Stomach (tissue), 8 donors: ENCODE measurements at regions not wholly inside any gene's neighbourhood (a gene's known extent, or its start where the extent isn't known, plus 50 kb on each side); places are given as distances from the start of the nearest gene placed in this dataset.

Source experiments
- DNase-seq, 2 donors: peaks; one replicate each; pipeline versions ENCODE4 v3.0.0 to v3.0.0-alpha.2; 2013 to 2019
- H3K27ac ChIP-seq, 5 donors: fragments of 200-600 bp in 4 of 5; sonication (generic) in 4 of 5; one replicate each; pipeline ENCODE4 v1.5.1; 2013 to 2019; ENCODE audit warnings: mild to moderate bottlenecking in 1 of 5, moderate library complexity in 1 of 5
- H3K27me3 ChIP-seq, 3 donors: fragments of 200-600 bp; sonication (generic); one replicate each; pipeline ENCODE4 v1.5.1; 2017 to 2019; ENCODE audit warnings: mixed run types in 1 of 3
- H3K36me3 ChIP-seq, 4 donors: fragments of 200-600 bp; sonication (generic); 1 replicate in 3 of 4; 2 replicates in 1 of 4; pipeline ENCODE4 v1.5.1; 2016 to 2019
- H3K4me1 ChIP-seq, 4 donors: fragments of 200-600 bp; sonication (generic); one replicate each; pipeline ENCODE4 v1.5.1; 2016 to 2019
- H3K4me3 ChIP-seq, 4 donors: fragments of 200-600 bp; sonication (generic) in 3 of 4; one replicate each; pipeline ENCODE4 v1.5.1; 2016 to 2019; ENCODE audit warnings: mild to moderate bottlenecking in 1 of 4
- H3K9me3 ChIP-seq, 4 donors: fragments of 200-600 bp; sonication (generic); one replicate each; pipeline ENCODE4 v1.5.1; 2016 to 2019
- EP300 ChIP-seq: sonication (generic); formaldehyde crosslinking; IDR thresholded peaks from one replicate; pipeline ENCODE4 v1.6.1; 2017; ENCODE audit warnings: antibody characterized with exemption
- POLR2A ChIP-seq, 4 donors: fragments of 450-650 bp; IDR thresholded peaks; one replicate each; pipeline ENCODE4 v1.6.1; 2016; ENCODE audit warnings: antibody characterized with exemption in 4 of 4, control low read depth in 2 of 4, mild to moderate bottlenecking in 1 of 4, moderate library complexity in 1 of 4
- POLR2AphosphoS5 ChIP-seq, 3 donors: sonication (generic); formaldehyde crosslinking; IDR thresholded peaks; one replicate each; pipeline ENCODE4 v1.6.1; 2016; ENCODE audit warnings: antibody characterized with exemption in 3 of 3
- WGBS, 5 donors: extraction: QIAGEN DNeasy Blood & Tissue Kit in 3 of 5; methylation state at CpG; one replicate each; pipeline versions ENCODE4 v1.1.5 to v1.1.7; 2013 to 2018; 5-methylcytosine and 5-hydroxymethylcytosine counted together
- intact Hi-C: fragments of 100-400 bp; cut with DNase I; formaldehyde crosslinking; loops from one replicate; pipeline ENCODE4 v1.15.1; 2023; ENCODE audit warnings: low total_unique reads
- TF ChIP-seq, protein P1 (sequence below), 7 experiments: fragments of 450-650 bp in 4 of 7; fragments of 200-600 bp in 3 of 7; sonication (generic) in 3 of 7; IDR thresholded peaks; one replicate each; pipeline ENCODE4 v1.5.1; 2016 to 2019; ENCODE audit warnings: antibody characterized with exemption in 7 of 7, control low read depth in 2 of 7, mild to moderate bottlenecking in 1 of 7
- donor health status: healthy with polysubstance abuse.
- donor health status: Bipolar disorder and iron deficiency.
- donor health status: healthy.

DNA sequence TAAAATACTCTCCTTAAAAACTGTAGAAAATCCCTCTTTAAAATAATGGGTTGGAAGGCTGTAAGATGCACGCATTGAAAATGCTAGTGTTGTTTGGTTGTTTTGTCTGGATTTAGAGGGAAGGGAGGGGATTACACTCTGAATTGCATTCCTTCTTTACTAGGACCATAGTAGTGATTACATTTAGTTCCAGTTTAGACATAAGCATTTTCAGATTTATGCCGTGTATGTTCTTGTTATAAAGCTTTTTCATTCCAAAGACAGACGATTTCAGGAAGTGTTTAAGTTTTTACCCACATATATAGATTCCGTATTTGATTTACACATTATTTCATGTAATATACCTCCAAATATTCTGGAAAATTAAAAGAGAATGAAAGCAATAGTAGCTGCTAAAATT is 538.4 kb downstream of the PTPRC start:
- no peak overlapping the region for H3K27ac ChIP-seq
- no peaks in the 10 kb centered on the region for H3K9me3 ChIP-seq
- TF ChIP-seq, protein P1, sequence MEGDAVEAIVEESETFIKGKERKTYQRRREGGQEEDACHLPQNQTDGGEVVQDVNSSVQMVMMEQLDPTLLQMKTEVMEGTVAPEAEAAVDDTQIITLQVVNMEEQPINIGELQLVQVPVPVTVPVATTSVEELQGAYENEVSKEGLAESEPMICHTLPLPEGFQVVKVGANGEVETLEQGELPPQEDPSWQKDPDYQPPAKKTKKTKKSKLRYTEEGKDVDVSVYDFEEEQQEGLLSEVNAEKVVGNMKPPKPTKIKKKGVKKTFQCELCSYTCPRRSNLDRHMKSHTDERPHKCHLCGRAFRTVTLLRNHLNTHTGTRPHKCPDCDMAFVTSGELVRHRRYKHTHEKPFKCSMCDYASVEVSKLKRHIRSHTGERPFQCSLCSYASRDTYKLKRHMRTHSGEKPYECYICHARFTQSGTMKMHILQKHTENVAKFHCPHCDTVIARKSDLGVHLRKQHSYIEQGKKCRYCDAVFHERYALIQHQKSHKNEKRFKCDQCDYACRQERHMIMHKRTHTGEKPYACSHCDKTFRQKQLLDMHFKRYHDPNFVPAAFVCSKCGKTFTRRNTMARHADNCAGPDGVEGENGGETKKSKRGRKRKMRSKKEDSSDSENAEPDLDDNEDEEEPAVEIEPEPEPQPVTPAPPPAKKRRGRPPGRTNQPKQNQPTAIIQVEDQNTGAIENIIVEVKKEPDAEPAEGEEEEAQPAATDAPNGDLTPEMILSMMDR (IDR thresholded peaks at IDR 0.05), result no peak
- TF ChIP-seq POLR2A (IDR thresholded peaks at IDR 0.05) (no peak), POLR2AphosphoS5 (IDR thresholded peaks at IDR 0.05) (no peak), EP300 (no peak)
- intact Hi-C loops, result no loop called here
- peaks cover 0 to 2% (median 0%) of the 10 kb centered on the region in 4 donors for H3K4me1 ChIP-seq
- 70 to 88% (median 85%) methylated on average over 4 of the region's 4 CpGs for WGBS, 5 donors
- no peaks in the 10 kb centered on the region for H3K27me3 ChIP-seq
- no peak overlapping the region for H3K4me3 ChIP-seq
- no peaks in the 10 kb centered on the region for H3K36me3 ChIP-seq
- no peak for DNase-seq

DNA sequence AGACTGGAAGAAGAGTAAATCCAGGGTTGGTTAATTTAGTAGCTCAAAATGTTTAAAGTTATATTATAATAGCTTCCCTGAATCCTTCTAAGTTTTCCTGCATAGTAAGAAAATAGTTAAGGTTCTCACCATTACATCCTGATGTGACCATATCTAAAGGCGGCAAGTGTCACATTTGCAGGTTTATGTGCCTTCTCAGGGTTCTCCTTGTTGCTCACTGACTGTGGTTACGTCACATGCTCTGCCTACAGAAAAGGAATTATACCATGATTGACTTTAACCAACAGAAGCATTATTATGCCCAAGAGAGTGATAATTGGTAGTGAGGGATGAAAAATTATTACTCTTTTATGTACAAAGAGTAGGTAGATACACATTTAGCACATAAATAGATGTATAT is 539.8 kb downstream of the PTPRC start:
- Histone ChIP-seq H3K27me3 (no peaks in the 10 kb centered on the region), H3K9me3 (no peaks in the 10 kb centered on the region), H3K4me1 (peaks cover 0 to 5% (median 0%) of the 10 kb centered on the region in 4 donors), H3K36me3 (no peaks in the 10 kb centered on the region), H3K27ac (no peak overlapping the region), H3K4me3 (no peak overlapping the region)
- TF ChIP-seq EP300 (no peak), POLR2A (IDR thresholded peaks at IDR 0.05) (no peak), POLR2AphosphoS5 (IDR thresholded peaks at IDR 0.05) (no peak)
- TF ChIP-seq, protein P1 (IDR thresholded peaks at IDR 0.05), result no peak
- intact Hi-C loops, result no loop called here
- WGBS, 5 donors, result 90 to 97% (median 93%) methylated on average over 2 of the region's 2 CpGs
- DNase-seq, result no peak

DNA sequence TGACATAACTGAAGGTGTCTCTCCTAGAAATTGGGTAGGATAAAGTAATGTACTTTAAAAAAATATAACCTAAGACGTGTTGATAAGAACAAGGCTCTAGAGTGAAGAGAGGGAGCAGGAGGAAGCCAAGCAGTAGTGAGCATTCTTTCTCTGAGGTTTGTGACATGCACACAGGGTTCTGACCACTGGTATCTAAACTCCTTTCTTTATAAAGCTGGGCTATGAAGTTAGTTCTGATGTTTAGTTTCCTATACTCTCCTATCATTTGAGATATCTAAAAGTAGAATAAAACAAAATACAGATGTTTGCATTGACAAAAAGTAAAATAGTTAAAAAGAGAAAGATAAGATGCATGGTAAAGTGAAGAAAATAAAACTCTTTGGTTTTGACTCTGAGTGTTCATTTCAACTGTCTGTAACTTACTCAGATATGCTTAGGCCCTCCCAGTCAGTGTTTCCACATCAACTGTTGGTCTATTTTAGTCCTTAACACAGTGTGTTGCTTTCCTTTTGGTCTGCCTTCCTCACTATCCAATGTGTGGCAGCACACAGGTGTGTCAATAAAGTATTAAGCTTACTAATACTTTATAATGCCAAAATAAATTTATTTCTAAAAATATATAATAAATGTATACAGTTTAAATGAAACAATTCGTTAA is 543.5 kb downstream of the PTPRC start:
- DNase-seq, result no peak
- 40 to 61% (median 45%) methylated on average over 2 of the region's 2 CpGs for WGBS, 5 donors

DNA sequence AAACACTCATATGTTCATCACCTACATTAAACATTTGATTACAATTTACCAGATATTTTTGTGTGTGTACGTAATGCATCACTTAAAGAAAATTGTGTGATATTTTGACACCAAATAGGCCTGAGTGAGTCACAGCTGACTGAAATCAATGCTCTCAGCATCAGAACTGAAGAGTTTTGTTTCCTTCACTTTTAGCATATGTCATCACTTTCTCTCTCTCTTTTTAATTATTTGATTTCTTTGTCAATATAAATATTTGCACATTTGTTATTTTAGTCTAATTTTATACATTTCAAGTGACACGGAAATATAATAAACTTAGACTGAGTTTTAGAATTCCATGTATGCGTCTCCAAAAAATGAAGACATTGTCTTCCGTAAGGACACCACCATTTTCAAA is 545.3 kb downstream of the PTPRC start:
- Histone ChIP-seq H3K27me3 (no peaks in the 10 kb centered on the region), H3K4me3 (no peak overlapping the region), H3K4me1 (peaks cover 0 to 5% (median 0%) of the 10 kb centered on the region in 4 donors), H3K36me3 (no peaks in the 10 kb centered on the region), H3K27ac (no peak overlapping the region), H3K9me3 (no peaks in the 10 kb centered on the region)
- intact Hi-C loops, result no loop called here
- DNase-seq, result no peak
- no peak for TF ChIP-seq EP300
- TF ChIP-seq, protein P1 (IDR thresholded peaks at IDR 0.05), result no peak
- TF ChIP-seq POLR2A (IDR thresholded peaks at IDR 0.05), result no peak
- no peak for TF ChIP-seq POLR2AphosphoS5 (IDR thresholded peaks at IDR 0.05)
- 92 to 97% (median 95%) methylated on average over 4 of the region's 4 CpGs for WGBS, 5 donors

More for the DNA sequence above, 543.5 kb downstream of the PTPRC start:
- Histone ChIP-seq H3K4me1 (peaks cover 0 to 5% (median 0%) of the 10 kb centered on the region in 4 donors), H3K9me3 (no peaks in the 10 kb centered on the region), H3K4me3 (no peak overlapping the region), H3K27ac (no peak overlapping the region), H3K36me3 (no peaks in the 10 kb centered on the region), H3K27me3 (no peaks in the 10 kb centered on the region)
- intact Hi-C loops, result no loop called here
- no peak for TF ChIP-seq EP300
- TF ChIP-seq POLR2AphosphoS5 (IDR thresholded peaks at IDR 0.05), result no peak
- TF ChIP-seq, protein P1 (IDR thresholded peaks at IDR 0.05), result no peak
- TF ChIP-seq POLR2A (IDR thresholded peaks at IDR 0.05), result no peak
